Endothelial cell of umbilical vein (primary cell): ENCODE measurements at regions not wholly inside any gene's neighbourhood (a gene's known extent, or its start where the extent isn't known, plus 50 kb on each side); places are given as distances from the start of the nearest gene placed in this dataset.

Experiments used
- BruUV-seq: library from RNA; stranded (reverse); fragments of 400-500 nt; replicated peaks from 2 replicates; lab custom pipeline; 2021; lab: Mats Ljungman, UMichigan
- CTCF ChIA-PET: fragments of 300-600, 350-600 bp; sonication (Branson Sonifier 250); formaldehyde crosslinking; loops from one replicate; lab custom pipeline; 2021; ENCODE audit warnings: antibody characterized with exemption, inconsistent platforms; lab: Charles Lee
- POLR2A ChIA-PET: fragments of 300-600, 350-600 bp; sonication (Branson Sonifier 250); formaldehyde crosslinking; loops from one replicate; lab custom pipeline; 2021; ENCODE audit warnings: antibody characterized with exemption, inconsistent platforms; lab: Charles Lee
- DNase-seq: peaks from one replicate; pipeline ENCODE4 v3.0.0-alpha.2; 2011; ENCODE audit warnings: low read depth, low spot score
- FAIRE-seq: peaks from 2 replicates; lab custom pipeline; 2011; peaks lifted over from hg19 to GRCh38; lab: Jason Lieb, UNC
- H2AFZ ChIP-seq: 2 replicates; pipeline ENCODE4 v1.6.0; 2012; ENCODE audit warnings: low read depth, low read length, control low read depth, inconsistent platforms
- H3K27ac ChIP-seq: 2 replicates; pipeline ENCODE4 v1.5.1; 2011; ENCODE audit warnings: low read depth, mild to moderate bottlenecking, control low read depth, low read length, moderate library complexity; ENCODE audit not compliant: insufficient read depth
- H3K27me3 ChIP-seq, 2 experiments: 2 replicates each; pipeline versions ENCODE4 v1.6.0 to v1.6.1; 2011; ENCODE audit warnings: low read length in 2 of 2, mixed read lengths in 1 of 2; ENCODE audit not compliant: control insufficient read depth in 2 of 2, insufficient read depth in 2 of 2
- H3K36me3 ChIP-seq, 2 experiments: 2 replicates in 1 of 2; 3 replicates in 1 of 2; pipeline ENCODE4 v1.5.1; 2011; ENCODE audit warnings: low read length in 2 of 2, mild to moderate bottlenecking in 1 of 2, moderate library complexity in 1 of 2; ENCODE audit not compliant: control insufficient read depth in 2 of 2, insufficient read depth in 2 of 2; ENCODE audit errors: extremely low read depth in 1 of 2
- H3K4me1 ChIP-seq: 3 replicates; pipeline ENCODE4 v1.5.1; 2011; ENCODE audit warnings: mild to moderate bottlenecking, low read length; ENCODE audit not compliant: control insufficient read depth, insufficient read depth; ENCODE audit errors: extremely low read depth
- H3K4me2 ChIP-seq: 2 replicates; pipeline ENCODE4 v1.6.1; 2011; ENCODE audit warnings: low read length, control low read depth, mixed read lengths; ENCODE audit not compliant: insufficient read depth
- H3K4me3 ChIP-seq, 3 experiments: fragments of 200-600 bp in 1 of 3; sonication (generic), shearing (Covaris generic) in 1 of 3; replicated peaks in 1 of 3; 2 replicates each; pipeline ENCODE4 v1.5.1; 2011 to 2016; ENCODE audit warnings: control low read depth in 3 of 3, low read length in 3 of 3, mild to moderate bottlenecking in 2 of 3, inconsistent platforms in 1 of 3, low read depth in 1 of 3, moderate library complexity in 1 of 3; ENCODE audit not compliant: insufficient read depth in 1 of 3
- H3K79me2 ChIP-seq: 2 replicates; pipeline ENCODE4 v1.6.0; 2012; ENCODE audit warnings: low read length, inconsistent platforms; ENCODE audit not compliant: control insufficient read depth, insufficient read depth
- H3K9ac ChIP-seq: replicated peaks from 2 replicates; pipeline ENCODE3; 2011; ENCODE audit warnings: low read length, control low read depth; ENCODE audit not compliant: insufficient read depth; ENCODE audit errors: extremely low read depth
- H3K9me1 ChIP-seq: replicated peaks from 3 replicates; pipeline ENCODE4 v1.6.0; 2011; ENCODE audit warnings: mild to moderate bottlenecking, low read length; ENCODE audit not compliant: control insufficient read depth, insufficient read depth; ENCODE audit errors: extremely low read depth
- H3K9me3 ChIP-seq: replicated peaks from 2 replicates; pipeline ENCODE4 v1.5.1; 2012; ENCODE audit warnings: low read length, inconsistent platforms; ENCODE audit not compliant: control insufficient read depth, insufficient read depth
- H4K20me1 ChIP-seq: replicated peaks from 2 replicates; pipeline ENCODE3; 2011; ENCODE audit warnings: mild to moderate bottlenecking, low read length; ENCODE audit not compliant: control insufficient read depth, insufficient read depth; ENCODE audit errors: extremely low read depth
- EZH2 ChIP-seq: IDR thresholded peaks from 2 replicates; pipeline ENCODE4 v1.6.1; 2012; ENCODE audit warnings: borderline replicate concordance, low read depth, mild to moderate bottlenecking, moderate library complexity, low read length, inconsistent platforms; ENCODE audit not compliant: severe bottlenecking
- FOS ChIP-seq: IDR thresholded peaks from 2 replicates; pipeline ENCODE4 v1.6.1; 2011; ENCODE audit warnings: mild to moderate bottlenecking, low read length, moderate library complexity, borderline replicate concordance; ENCODE audit not compliant: insufficient read depth
- GATA2 ChIP-seq: IDR thresholded peaks from 2 replicates; pipeline ENCODE4 v1.7.0; 2011; ENCODE audit warnings: low read depth, mild to moderate bottlenecking, moderate library complexity, mixed read lengths, low read length; ENCODE audit not compliant: insufficient read length, insufficient read depth
- JUN ChIP-seq: IDR thresholded peaks from 2 replicates; pipeline ENCODE4 v1.6.1; 2011; ENCODE audit warnings: borderline replicate concordance, low read depth; ENCODE audit not compliant: insufficient read length, insufficient read depth
- MYC ChIP-seq: IDR thresholded peaks from one replicate; pipeline ENCODE4 v1.6.1; 2011; ENCODE audit warnings: mild to moderate bottlenecking, low read depth, low read length
- POLR2A ChIP-seq: IDR thresholded peaks from 2 replicates; pipeline ENCODE4 v1.6.1; 2012; ENCODE audit warnings: low read depth, mild to moderate bottlenecking, control low read depth, low read length
- POLR2AphosphoS5 ChIP-seq: IDR thresholded peaks from 2 replicates; pipeline ENCODE4 v1.6.1; 2012; ENCODE audit warnings: low read depth, mild to moderate bottlenecking, control low read depth, low read length, moderate library complexity; ENCODE audit not compliant: insufficient read depth
- dilution Hi-C: fragments of 300-500 bp; cut with MboI; formaldehyde crosslinking; loops from one replicate; pipeline ENCODE4 v1.15.0; 2019; ENCODE audit warnings: low sequenced_read_pairs; ENCODE audit not compliant: extremely low pct_ligation_motif_present
- intact Hi-C: fragments of 100-400 bp; cut with micrococcal nuclease; formaldehyde crosslinking; loops from one replicate; pipeline ENCODE4 v1.10.0; 2022
- TF ChIP-seq, protein P1 (sequence below), 2 donors: IDR thresholded peaks; 1 replicate in 1 of 2; 2 replicates in 1 of 2; pipeline ENCODE4 v1.5.1; 2011; ENCODE audit warnings: low read length in 2 of 2, mild to moderate bottlenecking in 2 of 2, moderate library complexity in 2 of 2, control low read depth in 1 of 2, inconsistent platforms in 1 of 2, low read depth in 1 of 2; ENCODE audit not compliant: insufficient read depth in 1 of 2; ENCODE audit errors: extremely low read depth in 1 of 2
- TF ChIP-seq, protein P2 (sequence below): IDR thresholded peaks from 2 replicates; pipeline ENCODE4 v1.6.1; 2011; ENCODE audit not compliant: insufficient read depth, insufficient read length

DNA sequence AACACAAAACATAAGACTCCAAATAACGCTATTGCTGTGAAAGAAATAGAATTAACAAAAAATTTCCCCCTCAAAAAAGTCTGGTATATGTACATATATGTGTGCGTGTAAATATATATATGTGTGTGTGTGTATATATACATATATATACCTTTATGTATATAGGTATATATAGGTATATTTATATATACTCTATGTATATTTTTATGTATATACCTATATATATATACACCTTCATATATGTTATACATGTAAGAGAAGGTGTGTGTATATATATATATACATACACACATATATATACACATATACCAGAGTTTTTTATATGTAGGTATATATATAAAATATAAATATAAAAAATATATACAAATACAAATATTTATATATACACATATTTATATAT is 199.2 kb downstream of the RAB38 start:
- H3K79me2 ChIP-seq = no peaks in the 10 kb centered on the region
- no peak overlapping the region for H3K4me3 ChIP-seq
- H3K9me1 ChIP-seq = no peaks in the 10 kb centered on the region
- dilution Hi-C loops = no loop called here
- H3K9me3 ChIP-seq = no peaks in the 10 kb centered on the region
- H3K27me3 ChIP-seq = no peaks in the 10 kb centered on the region
- no peak overlapping the region for H3K4me2 ChIP-seq
- no peaks in the 10 kb centered on the region for H3K36me3 ChIP-seq
- H3K27ac ChIP-seq = no peak overlapping the region
- no peak for DNase-seq
- BruUV-seq = no TSS peak
- no peaks in the 10 kb centered on the region for H3K4me1 ChIP-seq
- H2AFZ ChIP-seq = no peak overlapping the region
- CTCF ChIA-PET = no interaction called here
- no peak for FAIRE-seq
- POLR2A ChIA-PET = no interaction called here
- no peaks in the 10 kb centered on the region for H4K20me1 ChIP-seq
- TF ChIP-seq MYC (no peak), FOS (no peak)
- H3K9ac ChIP-seq = no peak overlapping the region
- intact Hi-C loops = no loop called here

DNA sequence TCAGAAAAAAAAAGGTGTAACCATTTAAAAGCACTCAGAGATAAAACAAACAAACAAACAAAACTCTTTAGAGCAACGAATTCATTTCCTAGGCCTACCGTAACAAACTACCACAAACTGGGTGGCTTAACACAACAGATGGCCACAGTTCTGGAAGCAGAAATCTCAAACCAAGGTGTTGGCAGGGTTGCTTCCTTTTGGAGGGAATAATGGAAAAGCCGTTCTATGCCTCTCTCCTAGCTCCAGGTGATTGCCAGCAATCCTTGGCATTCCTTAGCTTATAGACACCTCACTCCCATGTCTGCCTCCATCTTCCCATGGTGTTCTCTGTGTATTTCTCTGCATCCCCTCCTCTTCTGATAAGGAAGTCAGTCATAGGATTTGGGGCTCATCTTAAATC is 200.4 kb downstream of the RAB38 start:
- Histone ChIP-seq H3K4me1 (no peaks in the 10 kb centered on the region), H3K79me2 (no peaks in the 10 kb centered on the region), H2AFZ (no peak overlapping the region), H4K20me1 (no peaks in the 10 kb centered on the region), H3K27ac (no peak overlapping the region), H3K27me3 (no peaks in the 10 kb centered on the region), H3K9ac (no peak overlapping the region), H3K36me3 (no peaks in the 10 kb centered on the region), H3K9me3 (no peaks in the 10 kb centered on the region), H3K4me3 (no peak overlapping the region), H3K9me1 (no peaks in the 10 kb centered on the region), H3K4me2 (no peak overlapping the region)
- dilution Hi-C loops = no loop called here
- ChIA-PET POLR2A (no interaction called here), CTCF (interaction anchor here (2.3 kb wide), 1 partner anchor 42 kb away, joined by 13 read pairs; no protein-coding TSS in a partner anchor)
- no peak for FAIRE-seq
- BruUV-seq = no TSS peak
- no peak for TF ChIP-seq EZH2
- TF ChIP-seq POLR2AphosphoS5 = no peak
- TF ChIP-seq, protein P1, sequence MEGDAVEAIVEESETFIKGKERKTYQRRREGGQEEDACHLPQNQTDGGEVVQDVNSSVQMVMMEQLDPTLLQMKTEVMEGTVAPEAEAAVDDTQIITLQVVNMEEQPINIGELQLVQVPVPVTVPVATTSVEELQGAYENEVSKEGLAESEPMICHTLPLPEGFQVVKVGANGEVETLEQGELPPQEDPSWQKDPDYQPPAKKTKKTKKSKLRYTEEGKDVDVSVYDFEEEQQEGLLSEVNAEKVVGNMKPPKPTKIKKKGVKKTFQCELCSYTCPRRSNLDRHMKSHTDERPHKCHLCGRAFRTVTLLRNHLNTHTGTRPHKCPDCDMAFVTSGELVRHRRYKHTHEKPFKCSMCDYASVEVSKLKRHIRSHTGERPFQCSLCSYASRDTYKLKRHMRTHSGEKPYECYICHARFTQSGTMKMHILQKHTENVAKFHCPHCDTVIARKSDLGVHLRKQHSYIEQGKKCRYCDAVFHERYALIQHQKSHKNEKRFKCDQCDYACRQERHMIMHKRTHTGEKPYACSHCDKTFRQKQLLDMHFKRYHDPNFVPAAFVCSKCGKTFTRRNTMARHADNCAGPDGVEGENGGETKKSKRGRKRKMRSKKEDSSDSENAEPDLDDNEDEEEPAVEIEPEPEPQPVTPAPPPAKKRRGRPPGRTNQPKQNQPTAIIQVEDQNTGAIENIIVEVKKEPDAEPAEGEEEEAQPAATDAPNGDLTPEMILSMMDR (IDR thresholded peaks at IDR 0.05; ENCODE audit: extremely low read depth in 1 of 2, insufficient read depth in 1 of 2, low read depth in 1 of 2, low read length in 2 of 2) = no peak
- TF ChIP-seq FOS = no peak
- TF ChIP-seq, protein P2, sequence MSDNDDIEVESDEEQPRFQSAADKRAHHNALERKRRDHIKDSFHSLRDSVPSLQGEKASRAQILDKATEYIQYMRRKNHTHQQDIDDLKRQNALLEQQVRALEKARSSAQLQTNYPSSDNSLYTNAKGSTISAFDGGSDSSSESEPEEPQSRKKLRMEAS = no peak
- no peak for TF ChIP-seq JUN
- TF ChIP-seq POLR2A = no peak
- TF ChIP-seq GATA2 = no peak
- no peak for TF ChIP-seq MYC
- no peak for DNase-seq
- intact Hi-C loops = no loop called here
